Transverse colon (tissue), 4 donors: ENCODE measurements at regions not wholly inside any gene's neighbourhood (a gene's known extent, or its start where the extent isn't known, plus 50 kb on each side); places are given as distances from the start of the nearest gene placed in this dataset.

Experiments used
- DNase-seq: peaks from one replicate; pipeline ENCODE4 v3.0.0-alpha.2; 2019
- H3K27ac ChIP-seq, 4 donors: fragments of 200-600 bp; sonication (generic); 2 replicates each; pipeline ENCODE4 v1.5.1; 2016 to 2018; ENCODE audit warnings: inconsistent platforms in 4 of 4
- H3K27me3 ChIP-seq: fragments of 200-600 bp; sonication (generic); 2 replicates; pipeline ENCODE4 v1.5.1; 2017; ENCODE audit warnings: inconsistent platforms
- H3K36me3 ChIP-seq, 4 donors: fragments of 200-600 bp; sonication (generic); 2 replicates each; pipeline ENCODE4 v1.5.1; 2017 to 2019; ENCODE audit warnings: inconsistent platforms in 4 of 4
- H3K4me1 ChIP-seq, 4 donors: fragments of 200-600 bp; sonication (generic); 2 replicates each; pipeline ENCODE4 v1.5.1; 2017 to 2020; ENCODE audit warnings: inconsistent platforms in 4 of 4
- H3K4me3 ChIP-seq, 4 donors: fragments of 200-600 bp; sonication (generic); 1 replicate in 1 of 4; 2 replicates in 3 of 4; pipeline versions ENCODE4 v1.5.1 to v1.6.1; 2017 to 2019; ENCODE audit warnings: inconsistent platforms in 4 of 4
- H3K9me3 ChIP-seq, 2 donors: fragments of 200-600 bp; sonication (generic); 2 replicates each; pipeline ENCODE4 v1.5.1; 2017 to 2019; ENCODE audit warnings: inconsistent platforms in 2 of 2
- EP300 ChIP-seq: sonication (generic); formaldehyde crosslinking; IDR thresholded peaks from one replicate; pipeline ENCODE4 v1.6.1; 2017; ENCODE audit warnings: antibody characterized with exemption, low read depth
- POLR2A ChIP-seq: fragments of 450-650 bp; IDR thresholded peaks from one replicate; pipeline ENCODE4 v1.6.1; 2016; ENCODE audit warnings: antibody characterized with exemption, mild to moderate bottlenecking, moderate library complexity
- POLR2AphosphoS5 ChIP-seq, 3 donors: sonication (generic); formaldehyde crosslinking; IDR thresholded peaks; one replicate each; pipeline ENCODE4 v1.6.1; 2016; ENCODE audit warnings: antibody characterized with exemption in 3 of 3
- WGBS, 2 donors: methylation state at CpG; one replicate each; pipeline ENCODE4 v1.1.5; 2018; ENCODE audit warnings: low coverage in 1 of 2; 5-methylcytosine and 5-hydroxymethylcytosine counted together
- in situ Hi-C, 4 donors: fragments of 200-750 bp; cut with MboI; loops; one replicate each; pipeline versions ENCODE4 v1.15.0 to v1.15.1; 2017; ENCODE audit warnings: low sequenced_read_pairs in 3 of 4, low pct_ligation_motif_present in 1 of 4, low pct_unique_long_range_greater_than_20kb in 1 of 4
- intact Hi-C: fragments of 100-400 bp; cut with DNase I; formaldehyde crosslinking; loops from one replicate; pipeline ENCODE4 v1.15.1; 2023; ENCODE audit warnings: low total_unique reads
- TF ChIP-seq, protein P1 (sequence below), 5 experiments: fragments of 200-600 bp in 3 of 5; fragments of 450-650 bp in 2 of 5; sonication (generic) in 3 of 5; IDR thresholded peaks; 1 replicate in 2 of 5; 2 replicates in 3 of 5; pipeline ENCODE4 v1.5.1; 2016 to 2017; ENCODE audit warnings: antibody characterized with exemption in 5 of 5, inconsistent platforms in 3 of 5, mild to moderate bottlenecking in 2 of 5, moderate library complexity in 1 of 5

DNA sequence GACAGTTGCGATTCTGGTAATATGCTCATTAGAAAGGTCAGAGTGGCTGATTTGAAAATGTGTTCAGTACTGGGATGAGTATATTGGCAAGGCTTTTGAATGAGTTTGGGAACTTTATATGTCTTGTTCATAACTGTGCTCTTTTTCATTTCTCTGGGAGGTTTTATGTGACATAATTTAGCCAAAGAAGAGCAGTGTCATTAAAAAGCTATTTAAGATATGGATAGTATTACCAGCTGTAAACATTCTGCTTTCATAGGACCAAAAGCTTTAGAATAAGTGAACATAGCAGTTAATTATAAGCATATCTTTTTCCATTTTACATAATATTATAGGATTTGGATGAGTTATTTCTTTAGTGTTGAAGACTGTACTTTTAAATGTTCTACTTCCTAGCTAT, 260.4 kb downstream of the TTC6 start:
- no peaks in the 10 kb centered on the region for H3K27me3 ChIP-seq
- no peaks in the 10 kb centered on the region for H3K9me3 ChIP-seq
- H3K4me1 ChIP-seq, result no peaks in the 10 kb centered on the region
- no peak overlapping the region for H3K27ac ChIP-seq
- WGBS, 2 donors, result 59 to 77% methylated on average over 1 of the region's 1 CpG
- in situ Hi-C loops (loop anchor here in 1 of 4 donors (25.0 kb wide), 1 partner anchor 594 kb away; no protein-coding TSS in a partner anchor), intact Hi-C loops (no loop called here)
- H3K36me3 ChIP-seq, result no peaks in the 10 kb centered on the region
- no peak overlapping the region for H3K4me3 ChIP-seq
- no peak for DNase-seq
- TF ChIP-seq EP300 (no peak), POLR2AphosphoS5 (IDR thresholded peaks at IDR 0.05) (no peak), POLR2A (no peak)
- TF ChIP-seq, protein P1, sequence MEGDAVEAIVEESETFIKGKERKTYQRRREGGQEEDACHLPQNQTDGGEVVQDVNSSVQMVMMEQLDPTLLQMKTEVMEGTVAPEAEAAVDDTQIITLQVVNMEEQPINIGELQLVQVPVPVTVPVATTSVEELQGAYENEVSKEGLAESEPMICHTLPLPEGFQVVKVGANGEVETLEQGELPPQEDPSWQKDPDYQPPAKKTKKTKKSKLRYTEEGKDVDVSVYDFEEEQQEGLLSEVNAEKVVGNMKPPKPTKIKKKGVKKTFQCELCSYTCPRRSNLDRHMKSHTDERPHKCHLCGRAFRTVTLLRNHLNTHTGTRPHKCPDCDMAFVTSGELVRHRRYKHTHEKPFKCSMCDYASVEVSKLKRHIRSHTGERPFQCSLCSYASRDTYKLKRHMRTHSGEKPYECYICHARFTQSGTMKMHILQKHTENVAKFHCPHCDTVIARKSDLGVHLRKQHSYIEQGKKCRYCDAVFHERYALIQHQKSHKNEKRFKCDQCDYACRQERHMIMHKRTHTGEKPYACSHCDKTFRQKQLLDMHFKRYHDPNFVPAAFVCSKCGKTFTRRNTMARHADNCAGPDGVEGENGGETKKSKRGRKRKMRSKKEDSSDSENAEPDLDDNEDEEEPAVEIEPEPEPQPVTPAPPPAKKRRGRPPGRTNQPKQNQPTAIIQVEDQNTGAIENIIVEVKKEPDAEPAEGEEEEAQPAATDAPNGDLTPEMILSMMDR (IDR thresholded peaks at IDR 0.05), result no peak

DNA sequence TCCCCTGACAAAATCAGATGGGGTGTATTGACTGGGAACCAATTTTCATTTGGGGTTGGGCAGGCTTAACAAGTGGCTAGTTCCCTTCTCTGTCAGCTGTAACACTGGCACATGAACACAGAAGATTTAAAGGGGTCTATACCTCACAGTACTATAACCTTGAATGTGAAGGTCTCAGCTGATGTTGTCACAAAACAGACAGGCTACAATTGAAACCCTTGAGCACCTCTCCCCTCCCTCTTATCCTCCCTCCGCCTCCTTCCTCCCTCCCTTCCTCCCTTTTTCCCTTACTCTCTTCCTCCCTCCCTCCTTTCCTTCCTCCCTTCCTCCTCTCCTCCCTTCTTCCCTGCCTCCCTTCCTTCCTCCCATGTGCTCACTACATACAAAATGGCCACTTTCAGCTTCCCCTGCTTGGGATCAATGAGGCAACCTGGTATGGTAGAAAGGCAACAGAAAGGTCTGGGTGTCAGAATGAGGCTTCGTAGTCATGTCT, 262.4 kb downstream of the TTC6 start:
- no peak overlapping the region for H3K27ac ChIP-seq
- TF ChIP-seq POLR2AphosphoS5 (IDR thresholded peaks at IDR 0.05), result no peak
- TF ChIP-seq, protein P1 (IDR thresholded peaks at IDR 0.05), result no peak
- no peak for TF ChIP-seq EP300
- no peak for TF ChIP-seq POLR2A
- in situ Hi-C loops (loop anchor here in 1 of 4 donors (25.0 kb wide), 1 partner anchor 596 kb away; no protein-coding TSS in a partner anchor), intact Hi-C loops (no loop called here)
- 76% methylated on average over 2 of the region's 2 CpGs for WGBS, 2 donors
- H3K4me3 ChIP-seq, result no peak overlapping the region
- no peaks in the 10 kb centered on the region for H3K9me3 ChIP-seq
- DNase-seq, result no peak
- no peaks in the 10 kb centered on the region for H3K4me1 ChIP-seq
- no peaks in the 10 kb centered on the region for H3K27me3 ChIP-seq
- no peaks in the 10 kb centered on the region for H3K36me3 ChIP-seq

DNA sequence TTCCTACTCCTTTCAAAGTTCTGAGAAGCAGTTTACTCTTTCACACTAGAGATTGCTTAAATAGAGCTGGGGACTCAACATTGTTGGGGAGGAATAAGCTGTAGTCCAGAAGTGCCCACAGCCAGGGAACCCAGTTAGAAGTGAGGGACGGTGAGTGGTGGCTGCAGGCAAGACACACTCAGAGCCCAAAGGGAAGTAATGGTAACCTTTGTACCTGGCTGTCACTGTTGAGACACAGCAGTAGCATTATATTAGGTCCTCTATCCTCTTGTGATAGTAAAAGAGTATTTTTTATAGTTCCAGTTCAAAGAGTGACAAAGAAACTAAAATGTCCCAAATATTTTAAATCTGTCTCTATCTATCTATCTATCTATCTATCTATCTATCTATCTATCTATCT, 263.3 kb downstream of the TTC6 start:
- no peak for DNase-seq
- intact Hi-C loops, result no loop called here

DNA sequence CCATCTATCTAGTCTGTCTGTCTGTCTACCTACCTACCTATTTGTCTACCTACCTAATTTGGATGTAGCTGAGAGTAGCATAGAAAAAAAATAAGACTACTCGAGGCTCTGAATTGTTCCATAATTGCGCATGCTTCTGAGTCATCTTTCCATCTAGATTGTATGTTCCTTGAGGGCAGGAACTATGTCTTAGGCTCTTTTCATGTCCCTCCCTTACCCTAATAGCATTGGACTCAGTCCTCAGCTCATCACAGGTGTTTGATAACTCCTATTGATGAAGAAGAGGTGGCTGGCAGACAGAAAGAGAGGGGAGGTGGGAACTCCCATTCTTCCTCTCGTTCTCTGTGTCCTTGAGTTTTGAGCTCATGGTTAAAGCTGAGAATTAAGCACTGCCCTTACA, 263.7 kb downstream of the TTC6 start:
- no peaks in the 10 kb centered on the region for H3K27me3 ChIP-seq
- no peaks in the 10 kb centered on the region for H3K36me3 ChIP-seq
- no peak overlapping the region for H3K27ac ChIP-seq
- in situ Hi-C loops (loop anchor here in 1 of 4 donors (25.0 kb wide), 1 partner anchor 597 kb away; no protein-coding TSS in a partner anchor), intact Hi-C loops (no loop called here)
- no peaks in the 10 kb centered on the region for H3K9me3 ChIP-seq
- no peaks in the 10 kb centered on the region for H3K4me1 ChIP-seq
- DNase-seq, result no peak
- TF ChIP-seq POLR2AphosphoS5 (IDR thresholded peaks at IDR 0.05), result no peak
- TF ChIP-seq, protein P1 (IDR thresholded peaks at IDR 0.05), result no peak
- TF ChIP-seq POLR2A, result no peak
- no peak for TF ChIP-seq EP300
- H3K4me3 ChIP-seq, result no peak overlapping the region
- WGBS, 2 donors, result 88 to 89% methylated on average over 3 of the region's 3 CpGs

More for the DNA sequence above, 263.3 kb downstream of the TTC6 start:
- Histone ChIP-seq H3K4me1 (no peaks in the 10 kb centered on the region), H3K27me3 (no peaks in the 10 kb centered on the region), H3K27ac (no peak overlapping the region), H3K9me3 (no peaks in the 10 kb centered on the region), H3K36me3 (no peaks in the 10 kb centered on the region), H3K4me3 (no peak overlapping the region)
- TF ChIP-seq POLR2AphosphoS5 (IDR thresholded peaks at IDR 0.05) (no peak), EP300 (no peak), POLR2A (no peak)
- TF ChIP-seq, protein P1 (IDR thresholded peaks at IDR 0.05), result no peak
- in situ Hi-C loops, result loop anchor here in 1 of 4 donors (25.0 kb wide), 1 partner anchor 596 kb away; no protein-coding TSS in a partner anchor
- 38 to 65% methylated on average over 1 of the region's 1 CpG for WGBS, 2 donors
